ENCODE measurements at regions not wholly inside any gene's neighbourhood (a gene's known extent, or its start where the extent isn't known, plus 50 kb on each side); places are given as distances from the start of the nearest gene placed in this dataset.

DNA sequence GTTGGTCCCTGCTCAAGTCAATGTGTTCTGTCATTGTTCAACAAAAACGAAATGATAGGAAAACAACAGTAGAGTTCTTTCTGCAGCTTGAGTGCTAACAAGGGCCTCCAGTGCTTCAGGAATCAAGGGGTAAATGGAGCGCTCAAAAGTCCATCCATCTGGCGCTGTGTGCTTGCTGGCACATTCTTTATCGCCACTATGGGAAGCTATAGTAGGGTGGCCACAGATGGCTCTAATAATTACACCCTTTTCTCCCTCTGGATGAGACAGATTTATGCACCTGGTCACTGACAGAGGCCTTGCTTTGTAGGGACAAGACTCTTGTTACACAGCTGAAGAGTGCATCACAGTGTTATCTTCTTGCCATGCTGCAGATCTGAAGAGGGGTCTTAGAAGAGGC is 136.0 kb downstream of the GDAP2 start:
- no peak for DNase-seq (ENCODE audit: low read depth in 1 of 2, low spot score in 1 of 2)
- no peak overlapping the region for H3K27ac ChIP-seq (replicated peaks)
- TF ChIP-seq, protein P1, sequence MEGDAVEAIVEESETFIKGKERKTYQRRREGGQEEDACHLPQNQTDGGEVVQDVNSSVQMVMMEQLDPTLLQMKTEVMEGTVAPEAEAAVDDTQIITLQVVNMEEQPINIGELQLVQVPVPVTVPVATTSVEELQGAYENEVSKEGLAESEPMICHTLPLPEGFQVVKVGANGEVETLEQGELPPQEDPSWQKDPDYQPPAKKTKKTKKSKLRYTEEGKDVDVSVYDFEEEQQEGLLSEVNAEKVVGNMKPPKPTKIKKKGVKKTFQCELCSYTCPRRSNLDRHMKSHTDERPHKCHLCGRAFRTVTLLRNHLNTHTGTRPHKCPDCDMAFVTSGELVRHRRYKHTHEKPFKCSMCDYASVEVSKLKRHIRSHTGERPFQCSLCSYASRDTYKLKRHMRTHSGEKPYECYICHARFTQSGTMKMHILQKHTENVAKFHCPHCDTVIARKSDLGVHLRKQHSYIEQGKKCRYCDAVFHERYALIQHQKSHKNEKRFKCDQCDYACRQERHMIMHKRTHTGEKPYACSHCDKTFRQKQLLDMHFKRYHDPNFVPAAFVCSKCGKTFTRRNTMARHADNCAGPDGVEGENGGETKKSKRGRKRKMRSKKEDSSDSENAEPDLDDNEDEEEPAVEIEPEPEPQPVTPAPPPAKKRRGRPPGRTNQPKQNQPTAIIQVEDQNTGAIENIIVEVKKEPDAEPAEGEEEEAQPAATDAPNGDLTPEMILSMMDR (IDR thresholded peaks at IDR 0.05; ENCODE audit: insufficient read depth, low read length), result no peak
- TF ChIP-seq, protein P2, sequence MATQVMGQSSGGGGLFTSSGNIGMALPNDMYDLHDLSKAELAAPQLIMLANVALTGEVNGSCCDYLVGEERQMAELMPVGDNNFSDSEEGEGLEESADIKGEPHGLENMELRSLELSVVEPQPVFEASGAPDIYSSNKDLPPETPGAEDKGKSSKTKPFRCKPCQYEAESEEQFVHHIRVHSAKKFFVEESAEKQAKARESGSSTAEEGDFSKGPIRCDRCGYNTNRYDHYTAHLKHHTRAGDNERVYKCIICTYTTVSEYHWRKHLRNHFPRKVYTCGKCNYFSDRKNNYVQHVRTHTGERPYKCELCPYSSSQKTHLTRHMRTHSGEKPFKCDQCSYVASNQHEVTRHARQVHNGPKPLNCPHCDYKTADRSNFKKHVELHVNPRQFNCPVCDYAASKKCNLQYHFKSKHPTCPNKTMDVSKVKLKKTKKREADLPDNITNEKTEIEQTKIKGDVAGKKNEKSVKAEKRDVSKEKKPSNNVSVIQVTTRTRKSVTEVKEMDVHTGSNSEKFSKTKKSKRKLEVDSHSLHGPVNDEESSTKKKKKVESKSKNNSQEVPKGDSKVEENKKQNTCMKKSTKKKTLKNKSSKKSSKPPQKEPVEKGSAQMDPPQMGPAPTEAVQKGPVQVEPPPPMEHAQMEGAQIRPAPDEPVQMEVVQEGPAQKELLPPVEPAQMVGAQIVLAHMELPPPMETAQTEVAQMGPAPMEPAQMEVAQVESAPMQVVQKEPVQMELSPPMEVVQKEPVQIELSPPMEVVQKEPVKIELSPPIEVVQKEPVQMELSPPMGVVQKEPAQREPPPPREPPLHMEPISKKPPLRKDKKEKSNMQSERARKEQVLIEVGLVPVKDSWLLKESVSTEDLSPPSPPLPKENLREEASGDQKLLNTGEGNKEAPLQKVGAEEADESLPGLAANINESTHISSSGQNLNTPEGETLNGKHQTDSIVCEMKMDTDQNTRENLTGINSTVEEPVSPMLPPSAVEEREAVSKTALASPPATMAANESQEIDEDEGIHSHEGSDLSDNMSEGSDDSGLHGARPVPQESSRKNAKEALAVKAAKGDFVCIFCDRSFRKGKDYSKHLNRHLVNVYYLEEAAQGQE (IDR thresholded peaks at IDR 0.05; ENCODE audit: insufficient replicate concordance, low read depth), result no peak
- no peak for TF ChIP-seq POLR2AphosphoS5 (IDR thresholded peaks at IDR 0.05; ENCODE audit: low read depth)
- no peak for TF ChIP-seq GABPA (IDR thresholded peaks at IDR 0.05; ENCODE audit: low read depth)
- TF ChIP-seq SPI1 (IDR thresholded peaks at IDR 0.05; ENCODE audit: borderline replicate concordance, low read depth), result no peak

DNA sequence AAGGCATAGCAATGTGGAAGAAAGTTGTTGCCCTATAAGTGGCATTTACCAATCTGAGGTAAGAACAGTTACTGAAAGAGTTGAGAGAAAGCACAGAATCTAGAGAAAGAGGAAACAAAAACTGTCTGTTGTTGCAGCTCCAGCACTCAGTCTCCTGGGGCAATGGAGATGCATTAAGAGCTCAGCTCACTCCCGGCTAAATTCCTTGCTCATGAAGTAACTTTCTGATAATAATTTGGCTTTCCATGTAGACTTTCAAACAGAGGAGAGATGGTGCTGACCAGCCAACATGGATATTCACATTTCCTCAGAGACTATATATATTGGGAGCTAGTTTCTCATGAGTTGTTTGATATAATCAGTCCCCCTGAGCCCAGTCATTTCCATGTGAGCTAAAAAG is 135.3 kb downstream of the GDAP2 start:
- TF ChIP-seq SPI1 (IDR thresholded peaks at IDR 0.05; ENCODE audit: borderline replicate concordance, low read depth) (no peak), POLR2AphosphoS5 (IDR thresholded peaks at IDR 0.05; ENCODE audit: low read depth) (no peak), GABPA (IDR thresholded peaks at IDR 0.05; ENCODE audit: low read depth) (no peak)
- TF ChIP-seq, protein P2 (IDR thresholded peaks at IDR 0.05; ENCODE audit: insufficient replicate concordance, low read depth), result no peak
- TF ChIP-seq, protein P1 (IDR thresholded peaks at IDR 0.05; ENCODE audit: insufficient read depth, low read length), result no peak
- H3K27me3 ChIP-seq (ENCODE audit: insufficient read depth, poor library complexity, severe bottlenecking), result no peaks in the 10 kb centered on the region
- H3K4me3 ChIP-seq (replicated peaks; ENCODE audit: insufficient read depth, low read length), result no peak overlapping the region
- no peak for DNase-seq (ENCODE audit: low read depth in 1 of 2, low spot score in 1 of 2)
- no peak overlapping the region for H3K27ac ChIP-seq (replicated peaks)

More for the DNA sequence above, 136.0 kb downstream of the GDAP2 start:
- Histone ChIP-seq H3K4me3 (replicated peaks; ENCODE audit: insufficient read depth, low read length) (no peak overlapping the region), H3K27me3 (ENCODE audit: insufficient read depth, poor library complexity, severe bottlenecking) (no peaks in the 10 kb centered on the region)

DNA sequence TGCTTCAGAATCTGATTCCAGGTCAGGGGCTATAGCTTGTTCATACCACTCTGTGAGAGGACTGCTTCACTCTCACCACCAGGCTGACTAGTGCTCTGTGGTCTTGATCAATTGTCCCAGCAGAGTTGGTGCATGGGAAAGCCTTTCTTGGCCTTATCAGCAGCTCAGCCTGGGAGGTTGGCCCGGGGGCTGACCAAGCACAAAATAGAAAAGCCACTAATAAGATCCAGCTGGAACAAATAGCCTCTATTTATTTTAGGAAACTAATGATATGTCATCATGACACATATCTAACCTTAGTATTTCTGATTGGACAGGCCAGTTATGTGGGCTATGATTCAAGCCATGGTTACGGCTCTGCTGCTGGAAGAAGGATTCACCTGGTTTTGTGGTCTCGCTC is 134.2 kb downstream of the GDAP2 start:
- DNase-seq (ENCODE audit: low read depth in 1 of 2, low spot score in 1 of 2), result no peak
- Histone ChIP-seq H3K27me3 (ENCODE audit: insufficient read depth, poor library complexity, severe bottlenecking) (no peaks in the 10 kb centered on the region), H3K4me3 (replicated peaks; ENCODE audit: insufficient read depth, low read length) (no peak overlapping the region), H3K27ac (replicated peaks) (no peak overlapping the region)
- TF ChIP-seq, protein P1 (IDR thresholded peaks at IDR 0.05; ENCODE audit: insufficient read depth, low read length), result no peak
- no peak for TF ChIP-seq POLR2AphosphoS5 (IDR thresholded peaks at IDR 0.05; ENCODE audit: low read depth)
- no peak for TF ChIP-seq SPI1 (IDR thresholded peaks at IDR 0.05; ENCODE audit: borderline replicate concordance, low read depth)
- no peak for TF ChIP-seq GABPA (IDR thresholded peaks at IDR 0.05; ENCODE audit: low read depth)
- TF ChIP-seq, protein P2 (IDR thresholded peaks at IDR 0.05; ENCODE audit: insufficient replicate concordance, low read depth), result no peak

Measured in HL-60 (cell line).